ENCODE measurements at regions not wholly inside any gene's neighbourhood (a gene's known extent, or its start where the extent isn't known, plus 50 kb on each side); places are given as distances from the start of the nearest gene placed in this dataset.

DNA sequence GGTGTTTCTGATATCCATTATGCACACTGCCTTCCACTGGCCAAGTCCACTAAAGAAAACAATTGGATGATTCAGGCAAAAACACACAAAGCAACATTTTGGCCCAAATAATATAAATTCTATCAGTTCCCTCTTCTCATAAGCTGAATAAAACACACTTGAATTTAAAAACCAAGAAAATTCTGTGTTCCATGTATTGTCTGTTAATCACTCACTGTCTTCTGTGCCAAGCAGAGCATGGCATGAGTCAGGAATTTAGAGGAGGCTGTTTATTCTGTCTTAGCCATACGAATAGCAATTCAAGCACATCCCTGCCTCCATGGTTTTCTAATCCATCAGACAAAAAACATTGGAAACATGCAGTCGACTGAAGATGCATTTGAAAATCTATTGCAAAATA lies 215.6 kb upstream of the UMPS start:
- no TSS peak for BruUV-seq (replicated peaks)
- Histone ChIP-seq H3K4me3 (ENCODE audit: low read depth, low read length) (no peak overlapping the region), H3K27me3 (replicated peaks; ENCODE audit: control insufficient read depth, insufficient read depth, low read length) (no peaks in the 10 kb centered on the region), H3K36me3 (ENCODE audit: control insufficient read depth, insufficient read depth, low read length) (no peaks in the 10 kb centered on the region), H3K9me3 (no peaks in the 10 kb centered on the region), H3K4me1 (peaks cover 10% of the 10 kb centered on the region; the same call in 1 of the 2 replicates)
- ChIA-PET POLR2A (no interaction called here), CTCF (no interaction called here)
- H3K4me3 Mint-ChIP-seq (ENCODE audit: unreplicated experiment) = no peak overlapping the region
- TF ChIP-seq CTCF (IDR thresholded peaks at IDR 0.05; ENCODE audit: insufficient read depth in 1 of 2, low read depth in 1 of 2, low read length in 1 of 2, severe bottlenecking in 1 of 2, unreplicated experiment in 1 of 2) = no peak
- peaks cover 6% of the 10 kb centered on the region for H3K27me3 Mint-ChIP-seq (ENCODE audit: insufficient read depth, unreplicated experiment)
- H3K4me1 Mint-ChIP-seq (ENCODE audit: low read depth, unreplicated experiment) = peaks cover 9% of the 10 kb centered on the region
- intact Hi-C loops (cut with micrococcal nuclease; ENCODE audit: unreplicated experiment) = no loop called here
- H3K9me3 Mint-ChIP-seq (ENCODE audit: unreplicated experiment) = no peaks in the 10 kb centered on the region
- no peak overlapping the region for H3K27ac Mint-ChIP-seq (ENCODE audit: unreplicated experiment)
- no peaks in the 10 kb centered on the region for H3K36me3 Mint-ChIP-seq (ENCODE audit: insufficient read depth, unreplicated experiment)
- DNase-seq = no peak

DNA sequence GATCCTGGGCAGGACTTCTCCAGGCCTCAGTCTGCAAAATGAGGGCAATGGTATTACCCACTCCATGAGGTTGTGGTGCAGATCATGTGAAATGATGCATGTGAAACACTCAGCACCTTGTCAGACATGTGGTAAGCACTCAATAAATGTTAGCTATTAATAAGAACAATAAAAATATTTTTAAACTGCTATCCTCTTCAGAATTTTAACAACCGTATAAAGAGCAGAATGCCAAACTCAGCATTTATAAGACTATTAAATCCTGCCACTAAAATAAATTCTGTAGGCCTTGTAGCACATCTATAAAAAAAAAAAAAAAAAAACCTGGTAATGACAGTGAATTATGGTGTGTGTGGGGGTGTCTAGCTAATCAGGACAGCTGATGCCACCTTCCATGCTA lies 213.9 kb upstream of the UMPS start:
- no peak for TF ChIP-seq CTCF (IDR thresholded peaks at IDR 0.05; ENCODE audit: insufficient read depth in 1 of 2, low read depth in 1 of 2, low read length in 1 of 2, severe bottlenecking in 1 of 2, unreplicated experiment in 1 of 2)
- no peak overlapping the region for H3K4me3 ChIP-seq (ENCODE audit: low read depth, low read length)
- H3K36me3 ChIP-seq (ENCODE audit: control insufficient read depth, insufficient read depth, low read length) = no peaks in the 10 kb centered on the region
- no TSS peak for BruUV-seq (replicated peaks)
- no peak for DNase-seq
- H3K9me3 ChIP-seq = no peaks in the 10 kb centered on the region
- ChIA-PET POLR2A (no interaction called here), CTCF (interaction anchor here (0.6 kb wide), 1 partner anchor 37 kb away, joined by 7 read pairs; no protein-coding TSS in a partner anchor)
- peaks cover 10% of the 10 kb centered on the region; the same call in 1 of the 2 replicates for H3K4me1 ChIP-seq
- no peak overlapping the region for H3K4me3 Mint-ChIP-seq (ENCODE audit: unreplicated experiment)
- peaks cover 3% of the 10 kb centered on the region for H3K27me3 Mint-ChIP-seq (ENCODE audit: insufficient read depth, unreplicated experiment)
- intact Hi-C loops (cut with micrococcal nuclease; ENCODE audit: unreplicated experiment) = no loop called here
- H3K36me3 Mint-ChIP-seq (ENCODE audit: insufficient read depth, unreplicated experiment) = no peaks in the 10 kb centered on the region
- H3K27me3 ChIP-seq (replicated peaks; ENCODE audit: control insufficient read depth, insufficient read depth, low read length) = no peaks in the 10 kb centered on the region
- H3K9me3 Mint-ChIP-seq (ENCODE audit: unreplicated experiment) = no peaks in the 10 kb centered on the region
- peaks cover 9% of the 10 kb centered on the region for H3K4me1 Mint-ChIP-seq (ENCODE audit: low read depth, unreplicated experiment)
- no peak overlapping the region for H3K27ac Mint-ChIP-seq (ENCODE audit: unreplicated experiment)

GRCh38 chr3:124517306-124517705 lies 212.9 kb upstream of the UMPS start:
- intact Hi-C loops (cut with micrococcal nuclease; ENCODE audit: unreplicated experiment) = no loop called here
- Histone ChIP-seq H3K9me3 (no peaks in the 10 kb centered on the region), H3K27me3 (replicated peaks; ENCODE audit: control insufficient read depth, insufficient read depth, low read length) (no peaks in the 10 kb centered on the region), H3K4me1 (peaks cover 10% of the 10 kb centered on the region; the same call in 1 of the 2 replicates), H3K36me3 (ENCODE audit: control insufficient read depth, insufficient read depth, low read length) (no peaks in the 10 kb centered on the region), H3K4me3 (ENCODE audit: low read depth, low read length) (no peak overlapping the region)
- no peaks in the 10 kb centered on the region for H3K36me3 Mint-ChIP-seq (ENCODE audit: insufficient read depth, unreplicated experiment)
- no peak for TF ChIP-seq CTCF (IDR thresholded peaks at IDR 0.05; ENCODE audit: insufficient read depth in 1 of 2, low read depth in 1 of 2, low read length in 1 of 2, severe bottlenecking in 1 of 2, unreplicated experiment in 1 of 2)
- ChIA-PET POLR2A (no interaction called here), CTCF (no interaction called here)
- H3K27me3 Mint-ChIP-seq (ENCODE audit: insufficient read depth, unreplicated experiment) = peaks cover 3% of the 10 kb centered on the region
- peaks cover 9% of the 10 kb centered on the region for H3K4me1 Mint-ChIP-seq (ENCODE audit: low read depth, unreplicated experiment)
- no peak overlapping the region for H3K4me3 Mint-ChIP-seq (ENCODE audit: unreplicated experiment)
- H3K27ac Mint-ChIP-seq (ENCODE audit: unreplicated experiment) = no peak overlapping the region
- BruUV-seq (replicated peaks) = no TSS peak
- no peaks in the 10 kb centered on the region for H3K9me3 Mint-ChIP-seq (ENCODE audit: unreplicated experiment)
- no peak for DNase-seq
